Fibroblast of the aortic adventitia (primary cell): ENCODE measurements at regions not wholly inside any gene's neighbourhood (a gene's known extent, or its start where the extent isn't known, plus 50 kb on each side); places are given as distances from the start of the nearest gene placed in this dataset.

Source experiments
- DNase-seq: peaks from one replicate; pipeline ENCODE4 v3.0.0-alpha.2; 2010; ENCODE audit warnings: low read depth
- H3K4me3 ChIP-seq: 2 replicates; pipeline ENCODE4 v1.5.1; 2011; ENCODE audit warnings: low read depth, mild to moderate bottlenecking, control low read depth, low read length, moderate library complexity
- TF ChIP-seq, protein P1 (sequence below): IDR thresholded peaks from 2 replicates; pipeline ENCODE4 v1.5.1; 2011; ENCODE audit warnings: mild to moderate bottlenecking, low read length, control low read depth, inconsistent platforms; ENCODE audit not compliant: insufficient read depth

DNA sequence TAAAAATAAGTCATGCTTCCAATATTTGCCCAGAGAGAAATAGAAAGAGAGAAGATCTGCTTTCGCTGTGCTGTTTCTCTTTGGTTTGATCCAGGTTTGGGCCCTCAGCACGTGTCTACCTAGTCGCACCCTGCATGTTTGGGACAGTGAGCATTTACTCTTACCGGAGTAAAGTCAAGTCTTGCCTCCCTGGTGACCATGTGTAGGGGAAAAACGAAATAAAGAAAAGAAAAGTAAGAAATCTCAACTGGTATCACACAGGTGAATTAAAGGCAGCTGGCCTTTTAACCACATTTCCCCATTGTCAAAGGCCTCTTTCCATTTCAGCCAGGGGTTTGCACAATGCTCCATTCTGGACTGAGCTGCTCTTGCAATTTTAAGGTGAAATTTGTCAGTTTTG, 619.4 kb downstream of the VRK1 start:
- H3K4me3 ChIP-seq = no peak overlapping the region
- no peak for DNase-seq
- TF ChIP-seq, protein P1, sequence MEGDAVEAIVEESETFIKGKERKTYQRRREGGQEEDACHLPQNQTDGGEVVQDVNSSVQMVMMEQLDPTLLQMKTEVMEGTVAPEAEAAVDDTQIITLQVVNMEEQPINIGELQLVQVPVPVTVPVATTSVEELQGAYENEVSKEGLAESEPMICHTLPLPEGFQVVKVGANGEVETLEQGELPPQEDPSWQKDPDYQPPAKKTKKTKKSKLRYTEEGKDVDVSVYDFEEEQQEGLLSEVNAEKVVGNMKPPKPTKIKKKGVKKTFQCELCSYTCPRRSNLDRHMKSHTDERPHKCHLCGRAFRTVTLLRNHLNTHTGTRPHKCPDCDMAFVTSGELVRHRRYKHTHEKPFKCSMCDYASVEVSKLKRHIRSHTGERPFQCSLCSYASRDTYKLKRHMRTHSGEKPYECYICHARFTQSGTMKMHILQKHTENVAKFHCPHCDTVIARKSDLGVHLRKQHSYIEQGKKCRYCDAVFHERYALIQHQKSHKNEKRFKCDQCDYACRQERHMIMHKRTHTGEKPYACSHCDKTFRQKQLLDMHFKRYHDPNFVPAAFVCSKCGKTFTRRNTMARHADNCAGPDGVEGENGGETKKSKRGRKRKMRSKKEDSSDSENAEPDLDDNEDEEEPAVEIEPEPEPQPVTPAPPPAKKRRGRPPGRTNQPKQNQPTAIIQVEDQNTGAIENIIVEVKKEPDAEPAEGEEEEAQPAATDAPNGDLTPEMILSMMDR = no peak

GRCh38 chr14:97417331-97417730, 620.1 kb downstream of the VRK1 start:
- no peak for DNase-seq
- TF ChIP-seq, protein P1 = no peak
- no peak overlapping the region for H3K4me3 ChIP-seq

- TF ChIP-seq, protein P1 = no peak
- no peak overlapping the region for H3K4me3 ChIP-seq
- no peak for DNase-seq
Measured at GRCh38 chr14:97420211-97420610, 623.0 kb downstream of the VRK1 start.

DNA sequence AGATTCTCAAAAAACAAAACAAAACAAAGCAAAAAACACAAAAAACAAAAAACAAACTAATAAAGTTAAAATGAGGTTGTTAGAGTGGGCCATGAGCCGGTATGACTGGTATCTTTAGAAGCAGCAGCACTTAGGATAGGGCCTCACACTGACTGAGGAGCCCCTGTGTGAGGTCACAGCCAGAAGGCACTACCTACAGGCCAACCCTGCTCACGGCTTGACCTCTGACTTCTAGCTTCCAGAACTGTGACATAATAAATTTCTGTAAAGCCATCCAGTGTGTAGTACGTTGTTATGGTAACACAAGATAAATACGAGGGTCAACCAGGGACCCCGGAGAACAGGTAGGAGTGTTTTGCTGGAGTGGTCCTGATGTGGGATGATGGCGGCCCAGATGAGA, 629.6 kb downstream of the VRK1 start:
- TF ChIP-seq, protein P1 = no peak
- no peak for DNase-seq
- no peak overlapping the region for H3K4me3 ChIP-seq

DNA sequence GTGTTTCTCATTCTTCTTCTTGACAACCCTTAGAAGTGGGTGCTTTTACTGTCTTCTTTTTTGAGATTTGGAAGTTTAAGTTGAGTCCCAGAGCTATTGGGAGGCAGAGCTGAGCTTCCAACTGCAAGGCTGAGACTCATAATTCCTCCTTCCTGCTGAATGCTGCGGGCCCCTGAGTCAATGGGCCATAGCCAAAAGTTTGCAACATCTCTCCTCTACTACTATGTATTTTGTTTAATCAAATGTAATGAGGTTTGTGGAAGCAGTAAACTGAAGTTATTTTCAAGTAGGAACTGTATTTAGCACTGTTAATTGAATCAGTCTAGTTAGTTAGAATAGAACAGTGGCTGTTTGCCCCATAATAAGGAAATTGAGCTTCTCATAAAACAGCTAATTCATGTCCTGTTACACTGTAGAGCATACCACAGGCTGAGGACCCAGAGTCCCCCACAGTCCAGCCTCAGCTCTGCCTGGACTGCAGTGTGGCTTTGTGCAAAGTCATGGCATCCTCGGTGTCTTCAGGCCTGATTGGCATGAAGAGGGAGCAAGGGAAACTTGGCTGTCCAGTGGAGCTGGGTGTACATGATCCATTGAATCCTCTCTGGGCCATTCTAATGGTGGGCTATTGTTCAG, 631.7 kb downstream of the VRK1 start:
- TF ChIP-seq, protein P1 = no peak
- H3K4me3 ChIP-seq = no peak overlapping the region
- no peak for DNase-seq

- TF ChIP-seq, protein P1 = no peak
- DNase-seq = no peak
- no peak overlapping the region for H3K4me3 ChIP-seq
Measured at GRCh38 chr14:97432586-97432985, 635.4 kb downstream of the VRK1 start.

DNA sequence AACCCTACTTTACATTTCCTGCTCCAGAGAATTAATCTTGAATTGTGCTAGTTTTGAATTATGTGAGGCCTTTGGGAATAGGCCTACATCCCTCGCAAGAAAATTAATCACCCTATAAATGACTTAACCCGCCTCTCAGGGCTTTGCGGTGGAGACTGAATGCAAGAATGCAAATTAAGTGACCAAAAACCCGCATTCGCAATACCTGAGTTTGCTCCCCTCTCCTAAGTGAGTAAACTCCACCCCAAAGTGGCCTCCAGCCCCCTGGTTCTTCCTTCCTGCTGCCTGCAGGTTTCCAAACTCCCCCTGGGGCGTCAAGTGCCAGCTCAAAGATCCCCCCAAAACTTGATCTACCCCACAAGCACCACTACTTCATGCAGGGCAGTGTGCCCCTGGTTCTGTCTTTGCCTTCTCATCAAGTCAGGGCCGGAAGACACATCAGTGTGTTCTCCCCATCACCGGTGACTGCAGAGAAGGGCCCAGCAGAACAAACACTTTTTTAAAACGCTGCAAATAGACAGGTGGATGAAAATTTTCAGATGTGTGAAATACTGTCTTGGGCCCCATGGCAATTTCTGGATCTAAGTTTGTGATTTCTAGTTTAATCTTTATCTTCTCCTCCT, 644.7 kb downstream of the VRK1 start:
- TF ChIP-seq, protein P1 = no peak
- no peak overlapping the region for H3K4me3 ChIP-seq
- DNase-seq = no peak
